ENCODE measurements at regions not wholly inside any gene's neighbourhood (a gene's known extent, or its start where the extent isn't known, plus 50 kb on each side); places are given as distances from the start of the nearest gene placed in this dataset.

- H3K79me2 ChIP-seq (ENCODE audit: insufficient read depth, low read length): no peaks in the 10 kb centered on the region
- BruUV-seq (replicated peaks): no TSS peak
- H3K36me3 ChIP-seq (ENCODE audit: control insufficient read depth in 1 of 2, insufficient read depth in 2 of 2, low read length in 2 of 2): no peaks in the 10 kb centered on the region
- ChIA-PET RAD21 (ENCODE audit: low non-redundant PET in 1 of 2, low total read pairs in 2 of 2, uncharacterized antibody in 2 of 2, unreplicated experiment in 2 of 2) (no interaction called here), CTCF (no interaction called here), POLR2A (interaction anchor here (0.7 kb wide), 1 partner anchor 355 kb away, joined by 3 read pairs; no protein-coding TSS in a partner anchor)
- H3K9me3 ChIP-seq (ENCODE audit: control insufficient read depth in 1 of 2, insufficient read depth in 1 of 2, low read depth in 1 of 2, low read length in 2 of 2): no peaks in the 10 kb centered on the region
- ATAC-seq (no peak), DNase-seq (ENCODE audit: low read depth, low spot score) (no peak)
- no peaks in the 10 kb centered on the region for H4K20me1 ChIP-seq (ENCODE audit: insufficient read depth)
- H3K4me1 ChIP-seq (ENCODE audit: control insufficient read depth in 1 of 2, insufficient read depth in 2 of 2, low read length in 2 of 2): no peaks in the 10 kb centered on the region
- H3K27me3 ChIP-seq (ENCODE audit: insufficient read depth, low read length): peaks cover 20% of the 10 kb centered on the region
- no peak overlapping the region for H3K4me3 ChIP-seq (replicated peaks in 1 of 2; ENCODE audit: low read depth in 1 of 2, low read length in 2 of 2)
- H3K9me2 ChIP-seq (ENCODE audit: insufficient read depth): no peaks in the 10 kb centered on the region
- TF ChIP-seq, protein P1, sequence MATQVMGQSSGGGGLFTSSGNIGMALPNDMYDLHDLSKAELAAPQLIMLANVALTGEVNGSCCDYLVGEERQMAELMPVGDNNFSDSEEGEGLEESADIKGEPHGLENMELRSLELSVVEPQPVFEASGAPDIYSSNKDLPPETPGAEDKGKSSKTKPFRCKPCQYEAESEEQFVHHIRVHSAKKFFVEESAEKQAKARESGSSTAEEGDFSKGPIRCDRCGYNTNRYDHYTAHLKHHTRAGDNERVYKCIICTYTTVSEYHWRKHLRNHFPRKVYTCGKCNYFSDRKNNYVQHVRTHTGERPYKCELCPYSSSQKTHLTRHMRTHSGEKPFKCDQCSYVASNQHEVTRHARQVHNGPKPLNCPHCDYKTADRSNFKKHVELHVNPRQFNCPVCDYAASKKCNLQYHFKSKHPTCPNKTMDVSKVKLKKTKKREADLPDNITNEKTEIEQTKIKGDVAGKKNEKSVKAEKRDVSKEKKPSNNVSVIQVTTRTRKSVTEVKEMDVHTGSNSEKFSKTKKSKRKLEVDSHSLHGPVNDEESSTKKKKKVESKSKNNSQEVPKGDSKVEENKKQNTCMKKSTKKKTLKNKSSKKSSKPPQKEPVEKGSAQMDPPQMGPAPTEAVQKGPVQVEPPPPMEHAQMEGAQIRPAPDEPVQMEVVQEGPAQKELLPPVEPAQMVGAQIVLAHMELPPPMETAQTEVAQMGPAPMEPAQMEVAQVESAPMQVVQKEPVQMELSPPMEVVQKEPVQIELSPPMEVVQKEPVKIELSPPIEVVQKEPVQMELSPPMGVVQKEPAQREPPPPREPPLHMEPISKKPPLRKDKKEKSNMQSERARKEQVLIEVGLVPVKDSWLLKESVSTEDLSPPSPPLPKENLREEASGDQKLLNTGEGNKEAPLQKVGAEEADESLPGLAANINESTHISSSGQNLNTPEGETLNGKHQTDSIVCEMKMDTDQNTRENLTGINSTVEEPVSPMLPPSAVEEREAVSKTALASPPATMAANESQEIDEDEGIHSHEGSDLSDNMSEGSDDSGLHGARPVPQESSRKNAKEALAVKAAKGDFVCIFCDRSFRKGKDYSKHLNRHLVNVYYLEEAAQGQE (IDR thresholded peaks at IDR 0.05; ENCODE audit: low read depth): no peak
- H3K9ac ChIP-seq (ENCODE audit: low read length): no peak overlapping the region
- H3K4me2 ChIP-seq (ENCODE audit: low read length): no peak overlapping the region
- no peak overlapping the region for H3K27ac ChIP-seq (ENCODE audit: low read depth, low read length)
- intact Hi-C loops (cut with micrococcal nuclease): no loop called here
- H2AFZ ChIP-seq (ENCODE audit: low read depth, low read length, poor library complexity, severe bottlenecking): no peak overlapping the region
Observed at GRCh38 chr7:25963733-25964132, 188.3 kb upstream of the NFE2L3 start.

GRCh38 chr7:25964483-25964991 lies 187.5 kb upstream of the NFE2L3 start:
- Histone ChIP-seq H3K79me2 (ENCODE audit: insufficient read depth, low read length) (no peaks in the 10 kb centered on the region), H3K27me3 (ENCODE audit: insufficient read depth, low read length) (peaks cover 20% of the 10 kb centered on the region), H3K9ac (ENCODE audit: low read length) (no peak overlapping the region), H3K36me3 (ENCODE audit: control insufficient read depth in 1 of 2, insufficient read depth in 2 of 2, low read length in 2 of 2) (no peaks in the 10 kb centered on the region), H3K4me1 (ENCODE audit: control insufficient read depth in 1 of 2, insufficient read depth in 2 of 2, low read length in 2 of 2) (no peaks in the 10 kb centered on the region), H3K9me2 (ENCODE audit: insufficient read depth) (no peaks in the 10 kb centered on the region), H4K20me1 (ENCODE audit: insufficient read depth) (no peaks in the 10 kb centered on the region), H3K9me3 (ENCODE audit: control insufficient read depth in 1 of 2, insufficient read depth in 1 of 2, low read depth in 1 of 2, low read length in 2 of 2) (no peaks in the 10 kb centered on the region), H3K4me3 (replicated peaks in 1 of 2; ENCODE audit: low read depth in 1 of 2, low read length in 2 of 2) (no peak overlapping the region), H3K4me2 (ENCODE audit: low read length) (no peak overlapping the region), H2AFZ (ENCODE audit: low read depth, low read length, poor library complexity, severe bottlenecking) (no peak overlapping the region), H3K27ac (ENCODE audit: low read depth, low read length) (no peak overlapping the region)
- ChIA-PET RAD21 (ENCODE audit: low non-redundant PET in 1 of 2, low total read pairs in 2 of 2, uncharacterized antibody in 2 of 2, unreplicated experiment in 2 of 2) (no interaction called here), CTCF (no interaction called here), POLR2A (no interaction called here)
- no peak for DNase-seq (ENCODE audit: low read depth, low spot score)
- no TSS peak for BruUV-seq (replicated peaks)
- TF ChIP-seq SP1 (IDR thresholded peaks at IDR 0.05; ENCODE audit: low read depth): no peak
- TF ChIP-seq ELF1 (IDR thresholded peaks at IDR 0.05; ENCODE audit: borderline replicate concordance, low read depth): no peak
- TF ChIP-seq MAX (IDR thresholded peaks at IDR 0.05): no peak
- TF ChIP-seq POLR2AphosphoS5 (IDR thresholded peaks at IDR 0.05; ENCODE audit: low read depth, low read length): no peak
- no peak for TF ChIP-seq EZH2 (IDR thresholded peaks at IDR 0.05)
- TF ChIP-seq EGR1 (IDR thresholded peaks at IDR 0.05; ENCODE audit: low read depth): no peak
- TF ChIP-seq, protein P2, sequence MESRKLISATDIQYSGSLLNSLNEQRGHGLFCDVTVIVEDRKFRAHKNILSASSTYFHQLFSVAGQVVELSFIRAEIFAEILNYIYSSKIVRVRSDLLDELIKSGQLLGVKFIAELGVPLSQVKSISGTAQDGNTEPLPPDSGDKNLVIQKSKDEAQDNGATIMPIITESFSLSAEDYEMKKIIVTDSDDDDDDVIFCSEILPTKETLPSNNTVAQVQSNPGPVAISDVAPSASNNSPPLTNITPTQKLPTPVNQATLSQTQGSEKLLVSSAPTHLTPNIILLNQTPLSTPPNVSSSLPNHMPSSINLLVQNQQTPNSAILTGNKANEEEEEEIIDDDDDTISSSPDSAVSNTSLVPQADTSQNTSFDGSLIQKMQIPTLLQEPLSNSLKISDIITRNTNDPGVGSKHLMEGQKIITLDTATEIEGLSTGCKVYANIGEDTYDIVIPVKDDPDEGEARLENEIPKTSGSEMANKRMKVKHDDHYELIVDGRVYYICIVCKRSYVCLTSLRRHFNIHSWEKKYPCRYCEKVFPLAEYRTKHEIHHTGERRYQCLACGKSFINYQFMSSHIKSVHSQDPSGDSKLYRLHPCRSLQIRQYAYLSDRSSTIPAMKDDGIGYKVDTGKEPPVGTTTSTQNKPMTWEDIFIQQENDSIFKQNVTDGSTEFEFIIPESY (IDR thresholded peaks at IDR 0.05; ENCODE audit: extremely low read depth, insufficient replicate concordance, low read length): no peak
- no peak for TF ChIP-seq EZH2phosphoT487 (IDR thresholded peaks at IDR 0.05; ENCODE audit: borderline replicate concordance)
- no peak for TF ChIP-seq CBX3 (IDR thresholded peaks at IDR 0.05; ENCODE audit: low read depth)
- intact Hi-C loops (cut with micrococcal nuclease): no loop called here
- ATAC-seq: no peak

Data from HCT116 (cell line).